Uterus (tissue), 2 donors: ENCODE measurements at regions not wholly inside any gene's neighbourhood (a gene's known extent, or its start where the extent isn't known, plus 50 kb on each side); places are given as distances from the start of the nearest gene placed in this dataset.

Experiments
- CTCF ChIP-seq, 4 experiments: fragments of 200-600 bp in 2 of 4; fragments of 450-650 bp in 2 of 4; sonication (generic) in 2 of 4; IDR thresholded peaks; one replicate each; pipeline ENCODE4 v1.5.1; 2016 to 2019; ENCODE audit warnings: antibody characterized with exemption in 4 of 4, mild to moderate bottlenecking in 2 of 4, moderate library complexity in 1 of 4
- POLR2A ChIP-seq, 2 donors: fragments of 450-650 bp; IDR thresholded peaks; one replicate each; pipeline ENCODE4 v1.6.1; 2016; ENCODE audit warnings: antibody characterized with exemption in 2 of 2, mild to moderate bottlenecking in 1 of 2, moderate library complexity in 1 of 2

DNA sequence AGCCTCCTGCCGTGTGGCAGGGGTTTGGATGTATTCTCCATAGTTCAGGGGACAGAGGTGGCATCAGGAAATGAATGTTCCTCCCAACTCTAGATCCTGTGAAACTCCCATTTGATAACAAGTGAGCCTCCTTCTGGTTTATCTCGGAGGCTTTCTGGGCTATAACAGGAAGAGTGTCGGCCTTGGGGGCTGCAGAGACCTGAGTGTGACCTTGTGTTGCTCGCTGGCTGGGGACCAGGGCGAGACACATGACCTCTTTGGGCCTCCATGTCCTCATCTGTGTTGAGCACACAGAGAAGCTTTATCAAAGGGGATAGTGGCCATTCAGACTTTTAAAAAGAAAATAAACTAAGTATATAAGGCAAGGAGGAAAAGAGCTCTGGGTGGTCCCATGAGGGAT lies 78.0 kb upstream of the SMNDC1 start:
- no peak for TF ChIP-seq CTCF (IDR thresholded peaks at IDR 0.05)
- no peak for TF ChIP-seq POLR2A (IDR thresholded peaks at IDR 0.05)
